ENCODE measurements at regions not wholly inside any gene's neighbourhood (a gene's known extent, or its start where the extent isn't known, plus 50 kb on each side); places are given as distances from the start of the nearest gene placed in this dataset.

- peak; percentile 52 for ATAC-seq (ENCODE audit: low read depth)
- intact Hi-C loops (cut with micrococcal nuclease), result loop anchor here (1.0 to 2.0 kb wide), 5 partner anchors 236 to 850 kb away; no protein-coding TSS in a partner anchor
These were observed 628.8 kb upstream of the MAN1A1 start for GRCh38 chr6:119978274-119978889.

GRCh38 chr6:119974430-119975159, 625.0 kb upstream of the MAN1A1 start:
- intact Hi-C loops (cut with micrococcal nuclease), result no loop called here

More at GRCh38 chr6:119978274-119978889, 628.8 kb upstream of the MAN1A1 start:
- DNase-seq, result no peak
- Mint-ChIP-seq H3K27me3 (no peaks in the 10 kb centered on the region), H3K4me1 (no peaks in the 10 kb centered on the region), H3K9me3 (no peaks in the 10 kb centered on the region), H3K4me3 (no peak overlapping the region), H3K36me3 (ENCODE audit: low read depth) (no peaks in the 10 kb centered on the region), H3K27ac (no peak overlapping the region)
- POLR2A ChIA-PET, result no interaction called here
- peak; percentile 21 for TF ChIP-seq CTCF (IDR thresholded peaks at IDR 0.05)
- CTCF ChIA-PET, result interaction anchor here (0.7 to 1.9 kb wide), 4 partner anchors 15 to 644 kb away, joined by 3 to 8 read pairs (median 4); no protein-coding TSS in a partner anchor

GRCh38 chr6:119966484-119966883, 616.9 kb upstream of the MAN1A1 start:
- ChIA-PET CTCF (no interaction called here), POLR2A (no interaction called here)
- Mint-ChIP-seq H3K4me1 (no peaks in the 10 kb centered on the region), H3K27me3 (no peaks in the 10 kb centered on the region), H3K27ac (no peak overlapping the region), H3K9me3 (no peaks in the 10 kb centered on the region), H3K36me3 (ENCODE audit: low read depth) (no peaks in the 10 kb centered on the region), H3K4me3 (no peak overlapping the region)
- no peak for TF ChIP-seq CTCF (IDR thresholded peaks at IDR 0.05)
- ATAC-seq (ENCODE audit: low read depth) (no peak), DNase-seq (no peak)
- intact Hi-C loops (cut with micrococcal nuclease), result no loop called here

More at GRCh38 chr6:119974430-119975159, 625.0 kb upstream of the MAN1A1 start:
- POLR2A ChIA-PET, result no interaction called here
- no peak for TF ChIP-seq CTCF (IDR thresholded peaks at IDR 0.05)
- Mint-ChIP-seq H3K27me3 (no peaks in the 10 kb centered on the region), H3K4me1 (no peaks in the 10 kb centered on the region), H3K36me3 (ENCODE audit: low read depth) (no peaks in the 10 kb centered on the region), H3K9me3 (no peaks in the 10 kb centered on the region), H3K27ac (no peak overlapping the region), H3K4me3 (no peak overlapping the region)
- DNase-seq, result no peak
- ATAC-seq (ENCODE audit: low read depth), result no peak
- CTCF ChIA-PET, result no interaction called here

GRCh38 chr6:119965900-119966299, 616.3 kb upstream of the MAN1A1 start:
- Mint-ChIP-seq H3K36me3 (ENCODE audit: low read depth) (no peaks in the 10 kb centered on the region), H3K27me3 (no peaks in the 10 kb centered on the region), H3K4me3 (no peak overlapping the region), H3K4me1 (no peaks in the 10 kb centered on the region), H3K9me3 (no peaks in the 10 kb centered on the region), H3K27ac (no peak overlapping the region)
- no peak for TF ChIP-seq CTCF (IDR thresholded peaks at IDR 0.05)
- POLR2A ChIA-PET, result no interaction called here
- ATAC-seq (ENCODE audit: low read depth) (no peak), DNase-seq (no peak)
- intact Hi-C loops (cut with micrococcal nuclease), result no loop called here
- CTCF ChIA-PET, result no interaction called here

- H3K9me3 Mint-ChIP-seq, result no peaks in the 10 kb centered on the region
- CTCF ChIA-PET, result no interaction called here
- H3K27ac Mint-ChIP-seq, result no peak overlapping the region
- no peaks in the 10 kb centered on the region for H3K27me3 Mint-ChIP-seq
- no peak for DNase-seq
- no peaks in the 10 kb centered on the region for H3K4me1 Mint-ChIP-seq
- POLR2A ChIA-PET, result no interaction called here
- intact Hi-C loops (cut with micrococcal nuclease), result no loop called here
- TF ChIP-seq CTCF (IDR thresholded peaks at IDR 0.05), result no peak
- no peak overlapping the region for H3K4me3 Mint-ChIP-seq
- ATAC-seq (ENCODE audit: low read depth), result no peak
- H3K36me3 Mint-ChIP-seq (ENCODE audit: low read depth), result no peaks in the 10 kb centered on the region
These were observed 615.4 kb upstream of the MAN1A1 start for GRCh38 chr6:119965008-119965407.
